CD14-positive monocyte (primary cell): ENCODE measurements at regions not wholly inside any gene's neighbourhood (a gene's known extent, or its start where the extent isn't known, plus 50 kb on each side); places are given as distances from the start of the nearest gene placed in this dataset.

Source experiments
- DNase-seq, 3 donors: peaks; one replicate each; pipeline ENCODE4 v3.0.0-alpha.2; 2011 to 2022
- H2AFZ ChIP-seq: 2 replicates; pipeline ENCODE4 v1.6.0; 2012; ENCODE audit warnings: mild to moderate bottlenecking, low read depth, low read length, inconsistent platforms; ENCODE audit not compliant: insufficient read depth, poor library complexity, severe bottlenecking
- H3K27ac ChIP-seq, 2 donors: 1 replicate in 1 of 2; 2 replicates in 1 of 2; pipeline ENCODE4 v1.5.1; 2012 to 2013; ENCODE audit warnings: low read length in 2 of 2, control low read depth in 1 of 2, inconsistent platforms in 1 of 2, low read depth in 1 of 2, mild to moderate bottlenecking in 1 of 2
- H3K27me3 ChIP-seq, 2 donors: one replicate each; pipeline versions ENCODE4 v1.6.0 to v1.6.1; 2011 to 2013; ENCODE audit warnings: low read length in 2 of 2; ENCODE audit not compliant: control insufficient read depth in 2 of 2, insufficient read depth in 2 of 2
- H3K36me3 ChIP-seq, 2 donors: replicated peaks in 1 of 2; 1 replicate in 1 of 2; 2 replicates in 1 of 2; pipeline versions ENCODE4 v1.5.1 to v1.6.1; 2012 to 2013; ENCODE audit warnings: low read length in 2 of 2, control low read depth in 1 of 2, inconsistent platforms in 1 of 2, mild to moderate bottlenecking in 1 of 2; ENCODE audit not compliant: insufficient read depth in 2 of 2, control insufficient read depth in 1 of 2
- H3K4me1 ChIP-seq, 2 donors: 1 replicate in 1 of 2; 2 replicates in 1 of 2; pipeline versions ENCODE4 v1.5.1 to v1.6.1; 2012 to 2013; ENCODE audit warnings: low read length in 2 of 2, control low read depth in 1 of 2, inconsistent platforms in 1 of 2, mild to moderate bottlenecking in 1 of 2, moderate library complexity in 1 of 2; ENCODE audit not compliant: insufficient read depth in 2 of 2, control insufficient read depth in 1 of 2
- H3K4me2 ChIP-seq: replicated peaks from 2 replicates; pipeline ENCODE3; 2012; ENCODE audit warnings: low read length, moderate library complexity, mild to moderate bottlenecking; ENCODE audit not compliant: poor library complexity, severe bottlenecking; ENCODE audit errors: extremely low read depth
- H3K4me3 ChIP-seq, 3 experiments: fragments of 200-600 bp in 1 of 3; sonication (generic) in 1 of 3; replicated peaks in 1 of 3; 1 replicate in 2 of 3; 2 replicates in 1 of 3; pipeline ENCODE4 v1.5.1; 2011 to 2013; ENCODE audit warnings: low read length in 3 of 3, mild to moderate bottlenecking in 3 of 3, control low read depth in 2 of 3, low read depth in 2 of 3, inconsistent platforms in 1 of 3, moderate library complexity in 1 of 3
- H3K79me2 ChIP-seq: 2 replicates; pipeline ENCODE4 v1.6.0; 2012; ENCODE audit warnings: mild to moderate bottlenecking, control low read depth, inconsistent platforms, low read length, moderate library complexity; ENCODE audit not compliant: insufficient read depth
- H3K9ac ChIP-seq: 2 replicates; pipeline ENCODE4 v1.6.0; 2017; ENCODE audit warnings: low read length, mild to moderate bottlenecking; ENCODE audit not compliant: insufficient read depth, poor library complexity, severe bottlenecking
- H3K9me3 ChIP-seq, 2 donors: replicated peaks in 1 of 2; 1 replicate in 1 of 2; 2 replicates in 1 of 2; pipeline versions ENCODE4 v1.5.1 to v1.6.1; 2012 to 2013; ENCODE audit warnings: low read length in 2 of 2, control low read depth in 1 of 2; ENCODE audit not compliant: control insufficient read depth in 1 of 2, insufficient read depth in 1 of 2
- H4K20me1 ChIP-seq: 2 replicates; pipeline ENCODE4 v1.6.0; 2012; ENCODE audit warnings: mild to moderate bottlenecking, low read length, control low read depth, moderate library complexity; ENCODE audit not compliant: insufficient read depth
- H3K27ac Mint-ChIP-seq, 7 donors: one replicate each; pipeline ENCODE4 v1.8.0; 2020; ENCODE audit warnings: mild to moderate bottlenecking in 7 of 7, mixed read lengths in 7 of 7, moderate library complexity in 6 of 7, inconsistent platforms in 2 of 7
- H3K27me3 Mint-ChIP-seq, 3 donors: one replicate each; pipeline ENCODE4 v1.8.0; 2021 to 2022; ENCODE audit warnings: low read depth in 3 of 3, mild to moderate bottlenecking in 3 of 3, mixed read lengths in 3 of 3, moderate library complexity in 3 of 3, inconsistent platforms in 1 of 3
- H3K36me3 Mint-ChIP-seq, 2 donors: one replicate each; pipeline ENCODE4 v1.8.0; 2020; ENCODE audit warnings: mixed read lengths in 2 of 2, inconsistent platforms in 1 of 2, mild to moderate bottlenecking in 1 of 2
- H3K4me1 Mint-ChIP-seq: one replicate; pipeline ENCODE4 v1.8.0; 2020; ENCODE audit warnings: mild to moderate bottlenecking, mixed read lengths
- H3K4me3 Mint-ChIP-seq, 2 donors: one replicate each; pipeline ENCODE4 v1.8.0; 2020; ENCODE audit warnings: mild to moderate bottlenecking in 2 of 2, mixed read lengths in 2 of 2, moderate library complexity in 1 of 2
- H3K9me3 Mint-ChIP-seq, 7 donors: one replicate each; pipeline ENCODE4 v1.8.0; 2020 to 2022; ENCODE audit warnings: mixed read lengths in 7 of 7, mild to moderate bottlenecking in 6 of 7, moderate library complexity in 6 of 7, inconsistent platforms in 2 of 7
- WGBS: methylation state at CpG from one replicate; pipeline ENCODE4 v1.1.5; 2013; ENCODE audit warnings: missing lambda C conversion rate; ENCODE audit not compliant: insufficient coverage; 5-methylcytosine and 5-hydroxymethylcytosine counted together
- intact Hi-C, 2 donors: fragments of 100-400 bp; cut with micrococcal nuclease; formaldehyde crosslinking; loops; one replicate each; pipeline versions ENCODE4 v1.15.0 to v1.15.1; 2023
- TF ChIP-seq, protein P1 (sequence below): fragments of 200-600 bp; IDR thresholded peaks from one replicate; pipeline ENCODE4 v1.8.0; 2022; ENCODE audit warnings: antibody characterized with exemption, mild to moderate bottlenecking

DNA sequence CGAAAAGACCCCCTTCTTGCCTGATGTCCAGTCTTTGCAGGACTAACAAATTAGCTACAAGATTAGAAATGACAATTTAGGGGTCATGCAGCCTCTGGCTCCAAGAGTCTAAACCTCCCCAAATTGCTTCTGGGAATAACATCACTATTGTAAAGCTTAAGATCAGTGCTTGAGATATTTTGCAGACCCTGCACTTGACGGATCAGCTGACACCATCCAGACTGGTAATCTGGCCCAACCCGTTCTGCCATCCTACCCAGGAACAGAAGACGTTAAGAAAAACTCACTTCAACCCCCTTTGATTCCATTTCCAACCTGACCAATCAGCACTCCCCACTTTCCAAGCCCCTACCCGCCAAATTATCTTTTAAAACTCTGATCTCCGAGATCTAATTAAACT is 236.7 kb upstream of the KRR1 start:
- H3K27ac ChIP-seq, result no peak overlapping the region
- H3K4me1 ChIP-seq, result no peaks in the 10 kb centered on the region
- 90% methylated on average over 4 of the region's 6 CpGs for WGBS
- Mint-ChIP-seq H3K27me3 (peaks cover 0 to 3% (median 2%) of the 10 kb centered on the region in 3 donors), H3K9me3 (peaks cover 0 to 6% (median 0%) of the 10 kb centered on the region in 7 donors), H3K4me3 (no peak overlapping the region), H3K4me1 (no peaks in the 10 kb centered on the region), H3K27ac (no peak overlapping the region), H3K36me3 (no peaks in the 10 kb centered on the region)
- H3K27me3 ChIP-seq, result no peaks in the 10 kb centered on the region
- H3K36me3 ChIP-seq, result no peaks in the 10 kb centered on the region
- no peak overlapping the region for H3K4me2 ChIP-seq
- H3K9me3 ChIP-seq, result no peaks in the 10 kb centered on the region
- H3K9ac ChIP-seq, result no peak overlapping the region
- intact Hi-C loops, result no loop called here
- H3K79me2 ChIP-seq, result no peaks in the 10 kb centered on the region
- no peak overlapping the region for H3K4me3 ChIP-seq
- no peak overlapping the region for H2AFZ ChIP-seq
- no peaks in the 10 kb centered on the region for H4K20me1 ChIP-seq
- TF ChIP-seq, protein P1, sequence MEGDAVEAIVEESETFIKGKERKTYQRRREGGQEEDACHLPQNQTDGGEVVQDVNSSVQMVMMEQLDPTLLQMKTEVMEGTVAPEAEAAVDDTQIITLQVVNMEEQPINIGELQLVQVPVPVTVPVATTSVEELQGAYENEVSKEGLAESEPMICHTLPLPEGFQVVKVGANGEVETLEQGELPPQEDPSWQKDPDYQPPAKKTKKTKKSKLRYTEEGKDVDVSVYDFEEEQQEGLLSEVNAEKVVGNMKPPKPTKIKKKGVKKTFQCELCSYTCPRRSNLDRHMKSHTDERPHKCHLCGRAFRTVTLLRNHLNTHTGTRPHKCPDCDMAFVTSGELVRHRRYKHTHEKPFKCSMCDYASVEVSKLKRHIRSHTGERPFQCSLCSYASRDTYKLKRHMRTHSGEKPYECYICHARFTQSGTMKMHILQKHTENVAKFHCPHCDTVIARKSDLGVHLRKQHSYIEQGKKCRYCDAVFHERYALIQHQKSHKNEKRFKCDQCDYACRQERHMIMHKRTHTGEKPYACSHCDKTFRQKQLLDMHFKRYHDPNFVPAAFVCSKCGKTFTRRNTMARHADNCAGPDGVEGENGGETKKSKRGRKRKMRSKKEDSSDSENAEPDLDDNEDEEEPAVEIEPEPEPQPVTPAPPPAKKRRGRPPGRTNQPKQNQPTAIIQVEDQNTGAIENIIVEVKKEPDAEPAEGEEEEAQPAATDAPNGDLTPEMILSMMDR, result no peak
- no peak for DNase-seq

DNA sequence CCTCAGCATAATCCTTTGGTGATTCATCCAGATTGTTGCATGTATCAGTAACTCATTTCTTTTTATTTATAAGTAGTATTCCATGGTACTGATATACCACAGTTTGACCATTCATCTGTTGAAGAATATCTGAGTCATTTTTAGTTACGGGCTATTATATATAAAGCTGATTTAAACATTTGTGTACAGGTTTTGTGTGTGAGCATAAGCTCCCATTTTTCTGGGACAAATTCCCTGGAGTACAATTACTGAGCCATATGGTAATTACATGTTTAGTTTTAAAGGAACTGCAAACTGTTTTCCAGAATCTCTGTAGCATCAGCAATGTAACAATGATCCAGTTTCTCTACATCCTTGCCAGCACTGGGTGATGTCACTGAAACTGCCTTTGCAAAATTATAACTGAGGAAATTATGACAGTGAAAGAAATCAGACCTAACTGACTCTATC is 236.2 kb upstream of the KRR1 start:
- H3K79me2 ChIP-seq, result no peaks in the 10 kb centered on the region
- H3K27ac Mint-ChIP-seq, result no peak overlapping the region
- no peak overlapping the region for H3K27ac ChIP-seq
- DNase-seq, result no peak
- no peaks in the 10 kb centered on the region for H3K4me1 ChIP-seq
- H4K20me1 ChIP-seq, result no peaks in the 10 kb centered on the region
- TF ChIP-seq, protein P1, result no peak
- peaks cover 0 to 3% (median 2%) of the 10 kb centered on the region in 3 donors for H3K27me3 Mint-ChIP-seq
- intact Hi-C loops, result no loop called here
- H3K9ac ChIP-seq, result no peak overlapping the region
- no peaks in the 10 kb centered on the region for H3K27me3 ChIP-seq
- no peaks in the 10 kb centered on the region for H3K4me1 Mint-ChIP-seq
- no peak overlapping the region for H2AFZ ChIP-seq
- no peak overlapping the region for H3K4me3 ChIP-seq
- no peaks in the 10 kb centered on the region for H3K36me3 Mint-ChIP-seq
- H3K36me3 ChIP-seq, result no peaks in the 10 kb centered on the region
- no peak overlapping the region for H3K4me2 ChIP-seq
- no peak overlapping the region for H3K4me3 Mint-ChIP-seq
- H3K9me3 Mint-ChIP-seq, result peaks cover 0 to 5% (median 0%) of the 10 kb centered on the region in 7 donors
- H3K9me3 ChIP-seq, result no peaks in the 10 kb centered on the region
- WGBS, result 100% methylated on average over 1 of the region's 1 CpG
